ENCODE measurements at regions not wholly inside any gene's neighbourhood (a gene's known extent, or its start where the extent isn't known, plus 50 kb on each side); places are given as distances from the start of the nearest gene placed in this dataset.

- no peak overlapping the region for H3K4me3 ChIP-seq (ENCODE audit: low read depth, low read length)
- TF ChIP-seq CTCF (IDR thresholded peaks at IDR 0.05; ENCODE audit: control insufficient read depth, extremely low read depth, insufficient read depth): no peak
- no peak for DNase-seq (ENCODE audit: low read depth)
Observed at GRCh38 chr2:145402706-145403277, 882.9 kb upstream of the ZEB2 start.

DNA sequence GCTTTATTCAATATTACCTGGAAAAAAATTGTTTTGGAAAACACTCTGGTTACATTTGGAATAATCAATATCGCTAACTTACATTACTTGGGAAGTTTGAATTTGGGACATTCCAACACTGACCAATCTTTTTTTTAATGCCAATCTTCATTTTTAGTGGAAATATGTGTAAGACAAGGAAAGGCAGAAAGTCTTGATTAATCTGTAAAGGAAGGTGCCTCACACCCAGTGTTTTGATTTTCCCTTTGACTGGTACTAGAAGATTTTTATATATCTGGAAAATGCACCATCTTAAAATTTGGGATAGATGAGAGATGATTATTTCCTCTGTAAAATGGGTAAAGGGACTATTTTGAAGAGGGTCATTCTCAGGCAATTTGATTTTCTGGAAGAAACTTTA lies 879.2 kb upstream of the ZEB2 start:
- TF ChIP-seq CTCF (IDR thresholded peaks at IDR 0.05; ENCODE audit: control insufficient read depth, extremely low read depth, insufficient read depth): no peak
- DNase-seq (ENCODE audit: low read depth): no peak

DNA sequence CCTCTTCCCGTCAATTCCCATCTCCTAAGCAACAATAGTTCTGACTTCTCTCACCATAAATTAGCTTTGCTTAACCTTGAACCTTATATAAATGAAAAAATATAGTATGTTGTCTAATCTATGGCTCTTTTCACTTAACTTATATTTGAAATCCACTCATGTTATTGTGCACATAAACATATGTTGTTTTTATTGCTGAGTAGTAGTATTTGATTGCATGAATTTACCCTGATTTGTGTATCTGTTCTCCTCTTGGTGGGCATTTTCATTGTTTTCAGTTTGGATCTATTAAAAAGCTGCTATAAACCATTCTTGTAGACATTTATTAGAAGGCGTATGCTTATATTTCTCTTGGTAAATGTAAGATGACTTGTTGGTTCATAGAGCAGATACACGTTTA lies 874.3 kb upstream of the ZEB2 start:
- no peak for DNase-seq (ENCODE audit: low read depth)
- no peak overlapping the region for H3K4me3 ChIP-seq (ENCODE audit: low read depth, low read length)
- no peak for TF ChIP-seq CTCF (IDR thresholded peaks at IDR 0.05; ENCODE audit: control insufficient read depth, extremely low read depth, insufficient read depth)

More for the DNA sequence above, 879.2 kb upstream of the ZEB2 start:
- H3K4me3 ChIP-seq (ENCODE audit: low read depth, low read length): no peak overlapping the region

GRCh38 chr2:145386973-145387372 lies 867.1 kb upstream of the ZEB2 start:
- no peak for DNase-seq (ENCODE audit: low read depth)

DNA sequence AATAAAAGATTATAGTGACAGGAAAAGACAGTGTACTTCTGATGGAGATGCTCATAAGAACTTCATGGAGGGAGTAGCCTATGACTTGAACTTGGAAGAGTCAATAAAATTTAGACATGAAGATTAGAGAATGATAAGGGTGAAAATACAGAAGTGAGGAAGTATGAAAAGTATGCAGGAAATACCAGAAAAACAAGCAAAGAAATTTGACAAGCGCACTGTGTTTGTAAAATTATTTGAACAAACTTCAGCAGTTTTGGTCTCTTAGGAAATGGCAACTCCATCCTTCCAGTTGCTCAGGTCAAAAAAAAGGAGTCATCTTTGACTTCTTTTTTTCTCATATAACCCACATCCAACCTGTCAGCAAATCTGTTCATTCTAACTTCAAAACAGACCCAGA lies 864.0 kb upstream of the ZEB2 start:
- DNase-seq (ENCODE audit: low read depth): no peak
- no peak overlapping the region for H3K4me3 ChIP-seq (ENCODE audit: low read depth, low read length)
- no peak for TF ChIP-seq CTCF (IDR thresholded peaks at IDR 0.05; ENCODE audit: control insufficient read depth, extremely low read depth, insufficient read depth)

More at GRCh38 chr2:145386973-145387372, 867.1 kb upstream of the ZEB2 start:
- no peak overlapping the region for H3K4me3 ChIP-seq (ENCODE audit: low read depth, low read length)
- TF ChIP-seq CTCF (IDR thresholded peaks at IDR 0.05; ENCODE audit: control insufficient read depth, extremely low read depth, insufficient read depth): no peak

DNA sequence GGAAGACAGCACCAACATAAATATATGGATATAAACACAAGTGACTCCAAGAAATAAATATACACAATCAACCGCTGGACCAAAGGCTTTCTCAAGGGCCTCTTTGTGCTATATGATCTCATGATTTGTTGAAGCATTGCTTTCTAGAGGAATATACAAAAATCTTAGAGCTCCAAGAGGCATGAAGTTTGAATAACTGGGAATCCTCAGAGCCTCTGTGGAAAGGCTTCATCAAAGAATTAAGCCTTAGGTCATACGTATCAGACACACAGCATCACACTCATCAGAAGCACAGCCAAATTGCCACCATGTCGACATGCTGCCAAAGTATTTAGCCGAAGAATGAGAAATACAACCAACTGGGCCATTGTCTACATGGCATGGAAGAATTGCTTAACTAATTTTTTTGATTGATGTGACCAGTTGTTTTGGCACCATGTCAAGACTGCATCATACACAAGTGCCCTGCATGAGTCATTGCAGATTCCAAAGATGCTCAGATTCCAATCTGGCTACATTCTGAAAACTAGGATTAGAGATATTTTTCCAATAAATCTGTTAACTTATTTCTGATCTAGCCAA lies 860.6 kb upstream of the ZEB2 start:
- DNase-seq (ENCODE audit: low read depth): no peak
- H3K4me3 ChIP-seq (ENCODE audit: low read depth, low read length): no peak overlapping the region
- TF ChIP-seq CTCF (IDR thresholded peaks at IDR 0.05; ENCODE audit: control insufficient read depth, extremely low read depth, insufficient read depth): no peak

DNA sequence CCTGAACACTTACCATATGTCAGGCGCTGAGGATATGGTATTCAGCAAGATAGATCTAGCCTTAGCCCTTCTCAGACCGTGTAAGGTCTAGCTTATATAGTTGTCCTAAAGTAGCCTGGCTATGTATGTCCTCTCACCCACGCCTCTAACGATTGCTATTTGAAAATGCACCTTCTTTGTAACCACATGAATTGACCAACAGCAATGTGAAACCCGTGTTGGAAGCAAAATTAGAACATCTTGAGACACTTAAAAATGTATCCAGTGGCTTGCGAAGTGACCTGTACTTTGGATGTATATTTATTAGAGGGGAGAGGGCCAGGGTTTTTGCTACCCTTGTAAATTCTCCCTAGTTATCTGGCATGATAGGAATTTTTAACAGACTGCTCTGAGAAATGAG lies 860.0 kb upstream of the ZEB2 start:
- no peak for TF ChIP-seq CTCF (IDR thresholded peaks at IDR 0.05; ENCODE audit: control insufficient read depth, extremely low read depth, insufficient read depth)
- DNase-seq (ENCODE audit: low read depth): no peak
- H3K4me3 ChIP-seq (ENCODE audit: low read depth, low read length): no peak overlapping the region
